Natural killer cell (primary cell): ENCODE measurements at regions not wholly inside any gene's neighbourhood (a gene's known extent, or its start where the extent isn't known, plus 50 kb on each side); places are given as distances from the start of the nearest gene placed in this dataset.

Experiments used
- ATAC-seq, 3 donors: fragments of 150-1000 bp in 2 of 3; fragments of 200-7000 bp in 1 of 3; cut with Tn5 transposase; 1 replicate in 1 of 3; 2 replicates in 2 of 3; pipeline ENCODE4 v1.10.0; 2021; ENCODE audit warnings: mild to moderate bottlenecking in 2 of 3, moderate library complexity in 2 of 3
- DNase-seq, 2 donors: peaks; one replicate each; pipeline versions ENCODE4 v3.0.0 to v3.0.0-alpha.2; 2013 to 2021; ENCODE audit warnings: mixed read lengths in 1 of 2
- H3K27ac ChIP-seq: one replicate; pipeline ENCODE4 v1.5.1; 2013; ENCODE audit warnings: mild to moderate bottlenecking, low read length
- H3K27me3 ChIP-seq: one replicate; pipeline ENCODE4 v1.6.1; 2013; ENCODE audit warnings: low read length; ENCODE audit not compliant: control insufficient read depth, insufficient read depth
- H3K36me3 ChIP-seq: one replicate; pipeline ENCODE4 v1.6.1; 2013; ENCODE audit warnings: low read length; ENCODE audit not compliant: control insufficient read depth, insufficient read depth
- H3K4me1 ChIP-seq: one replicate; pipeline ENCODE4 v1.6.1; 2013; ENCODE audit warnings: low read length; ENCODE audit not compliant: control insufficient read depth, insufficient read depth
- H3K4me3 ChIP-seq: one replicate; pipeline ENCODE4 v1.5.1; 2013; ENCODE audit warnings: low read length
- H3K9me3 ChIP-seq: one replicate; pipeline ENCODE4 v1.6.1; 2013; ENCODE audit warnings: low read length; ENCODE audit not compliant: control insufficient read depth, insufficient read depth
- H3K27ac Mint-ChIP-seq, 2 donors: one replicate each; pipeline ENCODE4 v1.8.0; 2022; ENCODE audit warnings: mild to moderate bottlenecking in 2 of 2, mixed read lengths in 2 of 2, moderate library complexity in 1 of 2
- H3K27me3 Mint-ChIP-seq, 2 donors: one replicate each; pipeline ENCODE4 v1.8.0; 2022; ENCODE audit warnings: low read depth in 2 of 2, mixed read lengths in 2 of 2
- H3K36me3 Mint-ChIP-seq: one replicate; pipeline ENCODE4 v1.8.0; 2022; ENCODE audit warnings: mixed read lengths
- H3K4me1 Mint-ChIP-seq, 2 donors: one replicate each; pipeline ENCODE4 v1.8.0; 2022; ENCODE audit warnings: mixed read lengths in 2 of 2
- H3K4me3 Mint-ChIP-seq: one replicate; pipeline ENCODE4 v1.8.0; 2022; ENCODE audit warnings: mild to moderate bottlenecking, moderate library complexity, mixed read lengths
- H3K9me3 Mint-ChIP-seq, 2 donors: one replicate each; pipeline ENCODE4 v1.8.0; 2022; ENCODE audit warnings: mixed read lengths in 2 of 2
- CTCF ChIP-seq: fragments of 200-600 bp; IDR thresholded peaks from one replicate; pipeline ENCODE4 v1.8.0; 2022; ENCODE audit warnings: antibody characterized with exemption
- WGBS: methylation state at CpG from one replicate; pipeline ENCODE4 v1.1.7; 2013; ENCODE audit warnings: missing lambda C conversion rate; ENCODE audit not compliant: insufficient coverage; 5-methylcytosine and 5-hydroxymethylcytosine counted together
- intact Hi-C: fragments of 100-400 bp; cut with micrococcal nuclease; formaldehyde crosslinking; loops from one replicate; pipeline ENCODE4 v1.14.2; 2022

GRCh38 chr2:217387776-217388387 is 528.0 kb upstream of the TNP1 start:
- H3K36me3 Mint-ChIP-seq = no peaks in the 10 kb centered on the region
- ATAC-seq = no peak
- H3K4me1 ChIP-seq = no peaks in the 10 kb centered on the region
- H3K4me3 Mint-ChIP-seq = no peak overlapping the region
- H3K27ac ChIP-seq = no peak overlapping the region
- no peak for DNase-seq
- H3K27me3 ChIP-seq = no peaks in the 10 kb centered on the region
- H3K4me3 ChIP-seq = no peak overlapping the region
- 25% methylated on average over 4 of the region's 4 CpGs for WGBS
- H3K4me1 Mint-ChIP-seq = no peaks in the 10 kb centered on the region
- peaks cover 2 to 3% of the 10 kb centered on the region in 2 donors for H3K9me3 Mint-ChIP-seq
- H3K36me3 ChIP-seq = no peaks in the 10 kb centered on the region
- H3K27ac Mint-ChIP-seq = no peak overlapping the region
- H3K27me3 Mint-ChIP-seq = peaks cover 0 to 31% of the 10 kb centered on the region in 2 donors
- intact Hi-C loops = no loop called here
- H3K9me3 ChIP-seq = peaks cover 8% of the 10 kb centered on the region
- TF ChIP-seq CTCF = no peak

GRCh38 chr2:217386041-217386440 is 526.2 kb upstream of the TNP1 start:
- Mint-ChIP-seq H3K4me3 (no peak overlapping the region), H3K27ac (no peak overlapping the region)

GRCh38 chr2:217383620-217384019 is 523.8 kb upstream of the TNP1 start:
- Mint-ChIP-seq H3K27ac (no peak overlapping the region), H3K27me3 (peaks cover 0 to 31% of the 10 kb centered on the region in 2 donors)

More at GRCh38 chr2:217386041-217386440, 526.2 kb upstream of the TNP1 start:
- H3K36me3 Mint-ChIP-seq = no peaks in the 10 kb centered on the region
- peaks cover 0 to 31% of the 10 kb centered on the region in 2 donors for H3K27me3 Mint-ChIP-seq
- H3K4me3 ChIP-seq = no peak overlapping the region
- intact Hi-C loops = no loop called here
- DNase-seq (no peak), ATAC-seq (no peak)
- no peak for TF ChIP-seq CTCF
- no peak overlapping the region for H3K27ac ChIP-seq
- H3K9me3 ChIP-seq = peaks cover 4% of the 10 kb centered on the region
- H3K27me3 ChIP-seq = no peaks in the 10 kb centered on the region
- no peaks in the 10 kb centered on the region for H3K4me1 ChIP-seq
- no peaks in the 10 kb centered on the region for H3K36me3 ChIP-seq
- peaks cover 0 to 2% of the 10 kb centered on the region in 2 donors for H3K9me3 Mint-ChIP-seq
- H3K4me1 Mint-ChIP-seq = no peaks in the 10 kb centered on the region
- WGBS = 48% methylated on average over 2 of the region's 3 CpGs

More at GRCh38 chr2:217383620-217384019, 523.8 kb upstream of the TNP1 start:
- Histone ChIP-seq H3K27ac (no peak overlapping the region), H3K36me3 (no peaks in the 10 kb centered on the region), H3K4me1 (no peaks in the 10 kb centered on the region), H3K9me3 (no peaks in the 10 kb centered on the region), H3K27me3 (no peaks in the 10 kb centered on the region), H3K4me3 (no peak overlapping the region)
- intact Hi-C loops = no loop called here
- TF ChIP-seq CTCF = no peak
- no peaks in the 10 kb centered on the region for H3K36me3 Mint-ChIP-seq
- ATAC-seq (no peak), DNase-seq (no peak)
- H3K4me1 Mint-ChIP-seq = no peaks in the 10 kb centered on the region
- no peak overlapping the region for H3K4me3 Mint-ChIP-seq
- H3K9me3 Mint-ChIP-seq = peaks cover 0 to 2% of the 10 kb centered on the region in 2 donors
- 78% methylated on average over 4 of the region's 4 CpGs for WGBS
